ENCODE measurements at regions not wholly inside any gene's neighbourhood (a gene's known extent, or its start where the extent isn't known, plus 50 kb on each side); places are given as distances from the start of the nearest gene placed in this dataset.

DNA sequence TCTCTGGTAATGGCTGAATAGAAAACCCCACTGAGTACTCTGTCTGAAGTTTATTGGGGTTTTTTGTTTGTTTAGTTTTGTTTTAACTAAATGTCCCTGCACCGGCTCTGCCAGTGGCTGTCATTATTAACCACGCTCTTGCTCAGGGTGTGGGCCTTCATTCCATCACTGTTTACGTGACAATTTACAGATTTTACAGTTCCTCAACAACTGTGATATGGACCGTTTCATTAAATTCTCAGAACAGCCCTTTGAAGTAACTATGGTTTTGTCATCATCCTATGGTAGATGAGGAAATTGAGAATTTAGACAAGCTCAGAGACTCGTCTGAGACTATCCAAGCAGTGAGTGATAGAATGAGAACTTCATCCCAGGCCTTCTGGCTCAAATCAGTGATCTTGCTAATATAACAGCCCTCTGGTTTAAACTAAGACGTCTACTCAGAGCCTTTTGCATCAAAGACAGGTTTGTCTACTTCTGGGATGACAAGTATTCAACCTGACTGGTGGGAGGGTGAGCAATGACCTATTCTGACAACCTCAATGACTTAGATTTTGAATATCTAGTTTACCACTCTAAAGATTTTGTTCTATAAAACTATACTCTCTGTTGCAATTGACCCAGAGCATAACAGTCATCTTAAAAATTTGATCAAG, 77.3 kb upstream of the MAP3K1 start:
- Histone ChIP-seq H4K20me1 (ENCODE audit: insufficient read depth, low read length, poor library complexity, severe bottlenecking) (no peaks in the 10 kb centered on the region), H2AFZ (ENCODE audit: low read length) (peak overlapping the region; percentile 16; the same call in 1 of the 2 replicates), H3K9me3 (ENCODE audit: insufficient read depth, low read depth, low read length) (no peaks in the 10 kb centered on the region), H3K4me2 (ENCODE audit: low read depth, low read length, poor library complexity, severe bottlenecking) (peak overlapping the region; percentile 71), H3K4me3 (ENCODE audit: low read length, poor library complexity, severe bottlenecking) (no peak overlapping the region), H3K36me3 (ENCODE audit: insufficient read depth, low read length) (no peaks in the 10 kb centered on the region), H3F3A (ENCODE audit: low read depth) (peaks cover 17% of the 10 kb centered on the region), H3K4me1 (ENCODE audit: insufficient read depth, low read length, poor library complexity, severe bottlenecking) (peaks cover 52% of the 10 kb centered on the region), H3K27me3 (ENCODE audit: insufficient read depth, low read length, poor library complexity, severe bottlenecking) (no peaks in the 10 kb centered on the region), H3K9ac (ENCODE audit: low read depth, low read length, poor library complexity, severe bottlenecking) (no peak overlapping the region), H3K79me2 (ENCODE audit: insufficient read depth, low read length) (no peaks in the 10 kb centered on the region), H3K9me2 (replicated peaks; ENCODE audit: low read depth, low read length) (no peaks in the 10 kb centered on the region)
- TF ChIP-seq EZH2phosphoT487 (IDR thresholded peaks at IDR 0.05; ENCODE audit: borderline replicate concordance), result no peak

DNA sequence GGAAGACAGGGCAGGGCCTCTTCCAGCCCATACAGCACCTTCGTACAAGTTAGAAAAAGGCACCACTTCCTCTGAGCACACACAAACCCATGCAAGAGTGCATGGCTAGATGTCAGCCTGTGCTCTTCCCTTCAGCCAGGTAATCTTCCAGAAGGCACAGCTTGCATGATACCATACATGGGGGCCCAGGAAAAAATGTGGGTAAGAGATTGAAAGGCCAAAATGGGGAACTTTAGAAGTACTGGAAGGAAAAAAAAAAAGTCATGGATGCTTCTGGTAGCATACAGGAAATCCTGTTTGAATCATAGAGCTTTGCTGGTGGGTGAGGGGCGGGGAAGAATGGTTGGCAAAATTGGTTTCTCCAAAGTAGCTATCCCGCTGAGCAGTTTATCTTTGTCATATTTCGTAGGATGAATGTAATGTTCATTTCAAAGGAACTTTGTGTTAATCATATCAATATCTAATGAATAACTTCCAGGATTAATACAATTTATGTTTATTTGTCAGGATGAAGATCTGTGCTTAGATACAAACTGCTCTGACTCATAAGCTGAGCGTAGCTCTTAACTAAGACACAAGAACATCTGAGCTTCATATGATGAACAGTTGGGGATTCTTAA, 78.2 kb upstream of the MAP3K1 start:
- H2AFZ ChIP-seq (ENCODE audit: low read length), result peak overlapping the region; percentile 26; the same call in 1 of the 2 replicates
- peaks cover 17% of the 10 kb centered on the region for H3F3A ChIP-seq (ENCODE audit: low read depth)
- H3K9ac ChIP-seq (ENCODE audit: low read depth, low read length, poor library complexity, severe bottlenecking), result peak overlapping the region; percentile 69
- H3K36me3 ChIP-seq (ENCODE audit: insufficient read depth, low read length), result no peaks in the 10 kb centered on the region
- H3K4me1 ChIP-seq (ENCODE audit: insufficient read depth, low read length, poor library complexity, severe bottlenecking), result peaks cover 52% of the 10 kb centered on the region
- TF ChIP-seq EZH2phosphoT487 (IDR thresholded peaks at IDR 0.05; ENCODE audit: borderline replicate concordance), result no peak
- TF ChIP-seq, protein P1, sequence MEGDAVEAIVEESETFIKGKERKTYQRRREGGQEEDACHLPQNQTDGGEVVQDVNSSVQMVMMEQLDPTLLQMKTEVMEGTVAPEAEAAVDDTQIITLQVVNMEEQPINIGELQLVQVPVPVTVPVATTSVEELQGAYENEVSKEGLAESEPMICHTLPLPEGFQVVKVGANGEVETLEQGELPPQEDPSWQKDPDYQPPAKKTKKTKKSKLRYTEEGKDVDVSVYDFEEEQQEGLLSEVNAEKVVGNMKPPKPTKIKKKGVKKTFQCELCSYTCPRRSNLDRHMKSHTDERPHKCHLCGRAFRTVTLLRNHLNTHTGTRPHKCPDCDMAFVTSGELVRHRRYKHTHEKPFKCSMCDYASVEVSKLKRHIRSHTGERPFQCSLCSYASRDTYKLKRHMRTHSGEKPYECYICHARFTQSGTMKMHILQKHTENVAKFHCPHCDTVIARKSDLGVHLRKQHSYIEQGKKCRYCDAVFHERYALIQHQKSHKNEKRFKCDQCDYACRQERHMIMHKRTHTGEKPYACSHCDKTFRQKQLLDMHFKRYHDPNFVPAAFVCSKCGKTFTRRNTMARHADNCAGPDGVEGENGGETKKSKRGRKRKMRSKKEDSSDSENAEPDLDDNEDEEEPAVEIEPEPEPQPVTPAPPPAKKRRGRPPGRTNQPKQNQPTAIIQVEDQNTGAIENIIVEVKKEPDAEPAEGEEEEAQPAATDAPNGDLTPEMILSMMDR (conservative IDR thresholded peaks at IDR 0.05; ENCODE audit: low read length), result no peak
- H3K9me3 ChIP-seq (ENCODE audit: insufficient read depth, low read depth, low read length), result no peaks in the 10 kb centered on the region
- H3K4me3 ChIP-seq (ENCODE audit: low read length, poor library complexity, severe bottlenecking), result peak overlapping the region; percentile 53
- H3K79me2 ChIP-seq (ENCODE audit: insufficient read depth, low read length), result no peaks in the 10 kb centered on the region
- no peaks in the 10 kb centered on the region for H4K20me1 ChIP-seq (ENCODE audit: insufficient read depth, low read length, poor library complexity, severe bottlenecking)
- H3K4me2 ChIP-seq (ENCODE audit: low read depth, low read length, poor library complexity, severe bottlenecking), result peak overlapping the region; percentile 71
- H3K27me3 ChIP-seq (ENCODE audit: insufficient read depth, low read length, poor library complexity, severe bottlenecking), result no peaks in the 10 kb centered on the region
- no peaks in the 10 kb centered on the region for H3K9me2 ChIP-seq (replicated peaks; ENCODE audit: low read depth, low read length)

DNA sequence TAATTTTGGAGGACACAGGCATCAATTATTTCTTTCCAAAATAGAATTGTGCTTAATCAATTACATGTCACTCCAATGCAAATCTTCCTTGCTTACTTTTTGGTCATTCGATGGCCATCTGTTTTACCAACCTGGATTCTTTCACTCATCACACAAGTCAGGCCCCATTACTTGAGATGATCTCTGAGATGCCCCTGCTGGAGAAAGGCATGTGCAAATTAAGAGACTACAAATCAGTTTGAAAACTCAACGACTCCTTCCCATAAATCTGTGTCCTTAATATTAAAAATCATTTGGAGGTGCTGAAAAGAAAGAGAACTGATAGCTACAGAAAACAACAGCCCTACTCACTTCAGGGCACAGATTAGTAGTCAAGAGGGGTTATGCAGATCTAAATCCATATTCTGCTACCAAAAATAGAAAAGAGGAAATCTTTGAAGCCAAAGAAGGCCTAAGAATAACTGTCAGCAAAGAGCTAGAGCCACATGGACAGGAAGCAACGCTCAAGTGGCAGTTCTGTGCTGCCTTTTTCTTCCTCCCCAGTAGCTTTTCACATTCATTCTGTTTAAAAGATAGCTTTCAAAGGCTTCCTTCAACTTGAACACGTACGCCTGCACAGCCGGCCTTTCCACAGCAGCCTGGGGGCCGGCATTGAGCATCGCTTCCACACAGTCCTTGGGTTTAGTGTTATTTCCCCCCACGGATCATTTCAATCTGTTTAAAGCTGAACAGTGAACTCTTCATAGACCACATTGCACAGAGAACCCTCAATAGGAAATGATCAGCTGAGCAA, 79.3 kb upstream of the MAP3K1 start:
- no peaks in the 10 kb centered on the region for H3K9me3 ChIP-seq (ENCODE audit: insufficient read depth, low read depth, low read length)
- peak overlapping the region; percentile 26; the same call in 1 of the 2 replicates for H2AFZ ChIP-seq (ENCODE audit: low read length)
- no peaks in the 10 kb centered on the region for H3K36me3 ChIP-seq (ENCODE audit: insufficient read depth, low read length)
- H3K4me3 ChIP-seq (ENCODE audit: low read length, poor library complexity, severe bottlenecking), result peak overlapping the region; percentile 53
- H3K4me2 ChIP-seq (ENCODE audit: low read depth, low read length, poor library complexity, severe bottlenecking), result peak overlapping the region; percentile 71
- peaks cover 17% of the 10 kb centered on the region for H3F3A ChIP-seq (ENCODE audit: low read depth)
- H3K9ac ChIP-seq (ENCODE audit: low read depth, low read length, poor library complexity, severe bottlenecking), result peak overlapping the region; percentile 69
- H3K9me2 ChIP-seq (replicated peaks; ENCODE audit: low read depth, low read length), result no peaks in the 10 kb centered on the region
- H4K20me1 ChIP-seq (ENCODE audit: insufficient read depth, low read length, poor library complexity, severe bottlenecking), result no peaks in the 10 kb centered on the region
- TF ChIP-seq, protein P1 (conservative IDR thresholded peaks at IDR 0.05; ENCODE audit: low read length), result peak; percentile 33
- no peak for TF ChIP-seq EZH2phosphoT487 (IDR thresholded peaks at IDR 0.05; ENCODE audit: borderline replicate concordance)
- no peaks in the 10 kb centered on the region for H3K79me2 ChIP-seq (ENCODE audit: insufficient read depth, low read length)
- H3K4me1 ChIP-seq (ENCODE audit: insufficient read depth, low read length, poor library complexity, severe bottlenecking), result peaks cover 52% of the 10 kb centered on the region
- H3K27me3 ChIP-seq (ENCODE audit: insufficient read depth, low read length, poor library complexity, severe bottlenecking), result no peaks in the 10 kb centered on the region

Measured in Loucy (cell line).